Endothelial cell of umbilical vein (primary cell): ENCODE measurements at regions not wholly inside any gene's neighbourhood (a gene's known extent, or its start where the extent isn't known, plus 50 kb on each side); places are given as distances from the start of the nearest gene placed in this dataset.

Source experiments
- BruUV-seq: library from RNA; stranded (reverse); fragments of 400-500 nt; replicated peaks from 2 replicates; lab custom pipeline; 2021; lab: Mats Ljungman, UMichigan
- CTCF ChIA-PET: fragments of 300-600, 350-600 bp; sonication (Branson Sonifier 250); formaldehyde crosslinking; loops from one replicate; lab custom pipeline; 2021; ENCODE audit warnings: antibody characterized with exemption, inconsistent platforms; lab: Charles Lee
- POLR2A ChIA-PET: fragments of 300-600, 350-600 bp; sonication (Branson Sonifier 250); formaldehyde crosslinking; loops from one replicate; lab custom pipeline; 2021; ENCODE audit warnings: antibody characterized with exemption, inconsistent platforms; lab: Charles Lee
- DNase-seq: peaks from one replicate; pipeline ENCODE4 v3.0.0-alpha.2; 2011; ENCODE audit warnings: low read depth, low spot score
- FAIRE-seq: peaks from 2 replicates; lab custom pipeline; 2011; peaks lifted over from hg19 to GRCh38; lab: Jason Lieb, UNC
- H2AFZ ChIP-seq: 2 replicates; pipeline ENCODE4 v1.6.0; 2012; ENCODE audit warnings: low read depth, low read length, control low read depth, inconsistent platforms
- H3K27ac ChIP-seq: 2 replicates; pipeline ENCODE4 v1.5.1; 2011; ENCODE audit warnings: low read depth, mild to moderate bottlenecking, control low read depth, low read length, moderate library complexity; ENCODE audit not compliant: insufficient read depth
- H3K27me3 ChIP-seq, 2 experiments: 2 replicates each; pipeline versions ENCODE4 v1.6.0 to v1.6.1; 2011; ENCODE audit warnings: low read length in 2 of 2, mixed read lengths in 1 of 2; ENCODE audit not compliant: control insufficient read depth in 2 of 2, insufficient read depth in 2 of 2
- H3K36me3 ChIP-seq, 2 experiments: 2 replicates in 1 of 2; 3 replicates in 1 of 2; pipeline ENCODE4 v1.5.1; 2011; ENCODE audit warnings: low read length in 2 of 2, mild to moderate bottlenecking in 1 of 2, moderate library complexity in 1 of 2; ENCODE audit not compliant: control insufficient read depth in 2 of 2, insufficient read depth in 2 of 2; ENCODE audit errors: extremely low read depth in 1 of 2
- H3K4me1 ChIP-seq: 3 replicates; pipeline ENCODE4 v1.5.1; 2011; ENCODE audit warnings: mild to moderate bottlenecking, low read length; ENCODE audit not compliant: control insufficient read depth, insufficient read depth; ENCODE audit errors: extremely low read depth
- H3K4me2 ChIP-seq: 2 replicates; pipeline ENCODE4 v1.6.1; 2011; ENCODE audit warnings: low read length, control low read depth, mixed read lengths; ENCODE audit not compliant: insufficient read depth
- H3K4me3 ChIP-seq, 3 experiments: fragments of 200-600 bp in 1 of 3; sonication (generic), shearing (Covaris generic) in 1 of 3; replicated peaks in 1 of 3; 2 replicates each; pipeline ENCODE4 v1.5.1; 2011 to 2016; ENCODE audit warnings: control low read depth in 3 of 3, low read length in 3 of 3, mild to moderate bottlenecking in 2 of 3, inconsistent platforms in 1 of 3, low read depth in 1 of 3, moderate library complexity in 1 of 3; ENCODE audit not compliant: insufficient read depth in 1 of 3
- H3K79me2 ChIP-seq: 2 replicates; pipeline ENCODE4 v1.6.0; 2012; ENCODE audit warnings: low read length, inconsistent platforms; ENCODE audit not compliant: control insufficient read depth, insufficient read depth
- H3K9ac ChIP-seq: replicated peaks from 2 replicates; pipeline ENCODE3; 2011; ENCODE audit warnings: low read length, control low read depth; ENCODE audit not compliant: insufficient read depth; ENCODE audit errors: extremely low read depth
- H3K9me1 ChIP-seq: replicated peaks from 3 replicates; pipeline ENCODE4 v1.6.0; 2011; ENCODE audit warnings: mild to moderate bottlenecking, low read length; ENCODE audit not compliant: control insufficient read depth, insufficient read depth; ENCODE audit errors: extremely low read depth
- H3K9me3 ChIP-seq: replicated peaks from 2 replicates; pipeline ENCODE4 v1.5.1; 2012; ENCODE audit warnings: low read length, inconsistent platforms; ENCODE audit not compliant: control insufficient read depth, insufficient read depth
- H4K20me1 ChIP-seq: replicated peaks from 2 replicates; pipeline ENCODE3; 2011; ENCODE audit warnings: mild to moderate bottlenecking, low read length; ENCODE audit not compliant: control insufficient read depth, insufficient read depth; ENCODE audit errors: extremely low read depth
- CTCF ChIP-seq, 2 donors: IDR thresholded peaks; 1 replicate in 1 of 2; 2 replicates in 1 of 2; pipeline ENCODE4 v1.5.1; 2011; ENCODE audit warnings: low read length in 2 of 2, mild to moderate bottlenecking in 2 of 2, moderate library complexity in 2 of 2, control low read depth in 1 of 2, inconsistent platforms in 1 of 2, low read depth in 1 of 2; ENCODE audit not compliant: insufficient read depth in 1 of 2; ENCODE audit errors: extremely low read depth in 1 of 2
- EZH2 ChIP-seq: IDR thresholded peaks from 2 replicates; pipeline ENCODE4 v1.6.1; 2012; ENCODE audit warnings: borderline replicate concordance, low read depth, mild to moderate bottlenecking, moderate library complexity, low read length, inconsistent platforms; ENCODE audit not compliant: severe bottlenecking
- FOS ChIP-seq: IDR thresholded peaks from 2 replicates; pipeline ENCODE4 v1.6.1; 2011; ENCODE audit warnings: mild to moderate bottlenecking, low read length, moderate library complexity, borderline replicate concordance; ENCODE audit not compliant: insufficient read depth
- GATA2 ChIP-seq: IDR thresholded peaks from 2 replicates; pipeline ENCODE4 v1.7.0; 2011; ENCODE audit warnings: low read depth, mild to moderate bottlenecking, moderate library complexity, mixed read lengths, low read length; ENCODE audit not compliant: insufficient read length, insufficient read depth
- JUN ChIP-seq: IDR thresholded peaks from 2 replicates; pipeline ENCODE4 v1.6.1; 2011; ENCODE audit warnings: borderline replicate concordance, low read depth; ENCODE audit not compliant: insufficient read length, insufficient read depth
- MAX ChIP-seq: IDR thresholded peaks from 2 replicates; pipeline ENCODE4 v1.6.1; 2011; ENCODE audit not compliant: insufficient read depth, insufficient read length
- MYC ChIP-seq: IDR thresholded peaks from one replicate; pipeline ENCODE4 v1.6.1; 2011; ENCODE audit warnings: mild to moderate bottlenecking, low read depth, low read length
- POLR2A ChIP-seq: IDR thresholded peaks from 2 replicates; pipeline ENCODE4 v1.6.1; 2012; ENCODE audit warnings: low read depth, mild to moderate bottlenecking, control low read depth, low read length
- POLR2AphosphoS5 ChIP-seq: IDR thresholded peaks from 2 replicates; pipeline ENCODE4 v1.6.1; 2012; ENCODE audit warnings: low read depth, mild to moderate bottlenecking, control low read depth, low read length, moderate library complexity; ENCODE audit not compliant: insufficient read depth
- dilution Hi-C: fragments of 300-500 bp; cut with MboI; formaldehyde crosslinking; loops from one replicate; pipeline ENCODE4 v1.15.0; 2019; ENCODE audit warnings: low sequenced_read_pairs; ENCODE audit not compliant: extremely low pct_ligation_motif_present
- intact Hi-C: fragments of 100-400 bp; cut with micrococcal nuclease; formaldehyde crosslinking; loops from one replicate; pipeline ENCODE4 v1.10.0; 2022

- no peak overlapping the region for H3K4me3 ChIP-seq
- H3K9me1 ChIP-seq = no peaks in the 10 kb centered on the region
- intact Hi-C loops (no loop called here), dilution Hi-C loops (no loop called here)
- H3K36me3 ChIP-seq = no peaks in the 10 kb centered on the region
- H3K27ac ChIP-seq = no peak overlapping the region
- H3K9me3 ChIP-seq = no peaks in the 10 kb centered on the region
- H3K79me2 ChIP-seq = no peaks in the 10 kb centered on the region
- no TSS peak for BruUV-seq
- no peaks in the 10 kb centered on the region for H3K4me1 ChIP-seq
- H4K20me1 ChIP-seq = no peaks in the 10 kb centered on the region
- CTCF ChIA-PET = no interaction called here
- TF ChIP-seq POLR2AphosphoS5 (no peak), GATA2 (no peak), MAX (no peak), CTCF (IDR thresholded peaks at IDR 0.05; ENCODE audit: extremely low read depth in 1 of 2, insufficient read depth in 1 of 2, low read depth in 1 of 2, low read length in 2 of 2) (no peak), POLR2A (no peak), FOS (no peak), EZH2 (no peak), MYC (no peak), JUN (no peak)
- peaks cover under 1 to 8% of the 10 kb centered on the region in 2 experiments for H3K27me3 ChIP-seq
- no peak overlapping the region for H2AFZ ChIP-seq
- POLR2A ChIA-PET = no interaction called here
- DNase-seq (no peak), FAIRE-seq (no peak)
- no peak overlapping the region for H3K9ac ChIP-seq
- no peak overlapping the region for H3K4me2 ChIP-seq
Measured at GRCh38 chr3:150038830-150039229, 68.1 kb upstream of the PFN2 start.
